ENCODE measurements at regions not wholly inside any gene's neighbourhood (a gene's known extent, or its start where the extent isn't known, plus 50 kb on each side); places are given as distances from the start of the nearest gene placed in this dataset.

DNA sequence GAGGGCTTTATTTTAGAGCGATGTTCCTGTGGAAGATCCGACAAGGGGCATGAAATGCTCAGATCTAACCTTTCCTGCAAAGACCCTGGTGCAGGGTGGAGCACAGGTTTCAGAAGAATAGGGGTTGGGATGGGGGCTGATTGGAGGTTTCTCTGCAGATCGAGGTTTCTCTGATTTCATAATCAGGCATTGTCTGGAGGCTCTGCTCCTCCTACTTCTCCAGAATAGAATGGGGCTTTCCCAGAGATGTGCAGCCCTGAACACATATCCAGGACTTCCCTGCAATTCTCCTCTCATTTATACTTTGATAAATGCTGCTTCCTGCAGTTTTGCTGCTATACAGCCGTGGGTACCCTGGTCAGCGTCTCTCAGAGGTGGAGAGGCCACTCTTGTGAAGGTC is 397.6 kb upstream of the BOD1L1 start:
- TF ChIP-seq POLR2AphosphoS5 (IDR thresholded peaks at IDR 0.05; ENCODE audit: low read depth) (no peak), EZH2 (IDR thresholded peaks at IDR 0.05; ENCODE audit: low read depth, unreplicated experiment) (no peak), JUNB (IDR thresholded peaks at IDR 0.05; ENCODE audit: unreplicated experiment) (no peak), EZH2phosphoT487 (IDR thresholded peaks at IDR 0.05; ENCODE audit: unreplicated experiment) (no peak), CREB1 (CRISPR knock-in tag; IDR thresholded peaks at IDR 0.05; ENCODE audit: low read depth) (no peak), ZNF114 (CRISPR knock-in tag; IDR thresholded peaks at IDR 0.05) (no peak), STAT1 (IDR thresholded peaks at IDR 0.05; ENCODE audit: unreplicated experiment) (no peak)
- TF ChIP-seq, protein P1, sequence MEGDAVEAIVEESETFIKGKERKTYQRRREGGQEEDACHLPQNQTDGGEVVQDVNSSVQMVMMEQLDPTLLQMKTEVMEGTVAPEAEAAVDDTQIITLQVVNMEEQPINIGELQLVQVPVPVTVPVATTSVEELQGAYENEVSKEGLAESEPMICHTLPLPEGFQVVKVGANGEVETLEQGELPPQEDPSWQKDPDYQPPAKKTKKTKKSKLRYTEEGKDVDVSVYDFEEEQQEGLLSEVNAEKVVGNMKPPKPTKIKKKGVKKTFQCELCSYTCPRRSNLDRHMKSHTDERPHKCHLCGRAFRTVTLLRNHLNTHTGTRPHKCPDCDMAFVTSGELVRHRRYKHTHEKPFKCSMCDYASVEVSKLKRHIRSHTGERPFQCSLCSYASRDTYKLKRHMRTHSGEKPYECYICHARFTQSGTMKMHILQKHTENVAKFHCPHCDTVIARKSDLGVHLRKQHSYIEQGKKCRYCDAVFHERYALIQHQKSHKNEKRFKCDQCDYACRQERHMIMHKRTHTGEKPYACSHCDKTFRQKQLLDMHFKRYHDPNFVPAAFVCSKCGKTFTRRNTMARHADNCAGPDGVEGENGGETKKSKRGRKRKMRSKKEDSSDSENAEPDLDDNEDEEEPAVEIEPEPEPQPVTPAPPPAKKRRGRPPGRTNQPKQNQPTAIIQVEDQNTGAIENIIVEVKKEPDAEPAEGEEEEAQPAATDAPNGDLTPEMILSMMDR (conservative IDR thresholded peaks at IDR 0.05; ENCODE audit: low read depth in 2 of 2): no peak
- TF ChIP-seq, protein P2, sequence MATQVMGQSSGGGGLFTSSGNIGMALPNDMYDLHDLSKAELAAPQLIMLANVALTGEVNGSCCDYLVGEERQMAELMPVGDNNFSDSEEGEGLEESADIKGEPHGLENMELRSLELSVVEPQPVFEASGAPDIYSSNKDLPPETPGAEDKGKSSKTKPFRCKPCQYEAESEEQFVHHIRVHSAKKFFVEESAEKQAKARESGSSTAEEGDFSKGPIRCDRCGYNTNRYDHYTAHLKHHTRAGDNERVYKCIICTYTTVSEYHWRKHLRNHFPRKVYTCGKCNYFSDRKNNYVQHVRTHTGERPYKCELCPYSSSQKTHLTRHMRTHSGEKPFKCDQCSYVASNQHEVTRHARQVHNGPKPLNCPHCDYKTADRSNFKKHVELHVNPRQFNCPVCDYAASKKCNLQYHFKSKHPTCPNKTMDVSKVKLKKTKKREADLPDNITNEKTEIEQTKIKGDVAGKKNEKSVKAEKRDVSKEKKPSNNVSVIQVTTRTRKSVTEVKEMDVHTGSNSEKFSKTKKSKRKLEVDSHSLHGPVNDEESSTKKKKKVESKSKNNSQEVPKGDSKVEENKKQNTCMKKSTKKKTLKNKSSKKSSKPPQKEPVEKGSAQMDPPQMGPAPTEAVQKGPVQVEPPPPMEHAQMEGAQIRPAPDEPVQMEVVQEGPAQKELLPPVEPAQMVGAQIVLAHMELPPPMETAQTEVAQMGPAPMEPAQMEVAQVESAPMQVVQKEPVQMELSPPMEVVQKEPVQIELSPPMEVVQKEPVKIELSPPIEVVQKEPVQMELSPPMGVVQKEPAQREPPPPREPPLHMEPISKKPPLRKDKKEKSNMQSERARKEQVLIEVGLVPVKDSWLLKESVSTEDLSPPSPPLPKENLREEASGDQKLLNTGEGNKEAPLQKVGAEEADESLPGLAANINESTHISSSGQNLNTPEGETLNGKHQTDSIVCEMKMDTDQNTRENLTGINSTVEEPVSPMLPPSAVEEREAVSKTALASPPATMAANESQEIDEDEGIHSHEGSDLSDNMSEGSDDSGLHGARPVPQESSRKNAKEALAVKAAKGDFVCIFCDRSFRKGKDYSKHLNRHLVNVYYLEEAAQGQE (IDR thresholded peaks at IDR 0.05; ENCODE audit: unreplicated experiment): no peak
- TF ChIP-seq, protein P3, sequence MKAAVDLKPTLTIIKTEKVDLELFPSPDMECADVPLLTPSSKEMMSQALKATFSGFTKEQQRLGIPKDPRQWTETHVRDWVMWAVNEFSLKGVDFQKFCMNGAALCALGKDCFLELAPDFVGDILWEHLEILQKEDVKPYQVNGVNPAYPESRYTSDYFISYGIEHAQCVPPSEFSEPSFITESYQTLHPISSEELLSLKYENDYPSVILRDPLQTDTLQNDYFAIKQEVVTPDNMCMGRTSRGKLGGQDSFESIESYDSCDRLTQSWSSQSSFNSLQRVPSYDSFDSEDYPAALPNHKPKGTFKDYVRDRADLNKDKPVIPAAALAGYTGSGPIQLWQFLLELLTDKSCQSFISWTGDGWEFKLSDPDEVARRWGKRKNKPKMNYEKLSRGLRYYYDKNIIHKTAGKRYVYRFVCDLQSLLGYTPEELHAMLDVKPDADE (IDR thresholded peaks at IDR 0.05): no peak

Measured in GM23338 (cell line).